ENCODE measurements at regions not wholly inside any gene's neighbourhood (a gene's known extent, or its start where the extent isn't known, plus 50 kb on each side); places are given as distances from the start of the nearest gene placed in this dataset.
"Not testable (repeated sequence)": the region's sequence is repeated elsewhere in the genome, so short reads cannot be mapped to it uniquely, and the experiment has no call there.

- no peak for DNase-seq (ENCODE audit: low spot score)
- TF ChIP-seq CTCF (IDR thresholded peaks at IDR 0.05; ENCODE audit: extremely low read depth, missing control alignments) = no peak
Measured at GRCh38 chr1:60612790-60613189, 469.6 kb upstream of the NFIA start.

GRCh38 chr1:60606921-60607320 is 475.4 kb upstream of the NFIA start:
- DNase-seq (ENCODE audit: low spot score) = not testable (repeated sequence)

- DNase-seq (ENCODE audit: low spot score) = no peak
- TF ChIP-seq CTCF (IDR thresholded peaks at IDR 0.05; ENCODE audit: extremely low read depth, missing control alignments) = no peak
Measured at GRCh38 chr1:60600532-60600931, 481.8 kb upstream of the NFIA start.

GRCh38 chr1:60599574-60599973 is 482.8 kb upstream of the NFIA start:
- no peak for TF ChIP-seq CTCF (IDR thresholded peaks at IDR 0.05; ENCODE audit: extremely low read depth, missing control alignments)
- no peak for DNase-seq (ENCODE audit: low spot score)

GRCh38 chr1:60598041-60598910 is 484.1 kb upstream of the NFIA start:
- no peak for DNase-seq (ENCODE audit: low spot score)
- TF ChIP-seq CTCF (IDR thresholded peaks at IDR 0.05; ENCODE audit: extremely low read depth, missing control alignments) = no peak

GRCh38 chr1:60596791-60597750 is 485.3 kb upstream of the NFIA start:
- TF ChIP-seq CTCF (IDR thresholded peaks at IDR 0.05; ENCODE audit: extremely low read depth, missing control alignments) = no peak
- no peak for DNase-seq (ENCODE audit: low spot score)

- TF ChIP-seq CTCF (IDR thresholded peaks at IDR 0.05; ENCODE audit: extremely low read depth, missing control alignments) = no peak
Measured at GRCh38 chr1:60591583-60591982, 490.8 kb upstream of the NFIA start.

More at GRCh38 chr1:60591583-60591982, 490.8 kb upstream of the NFIA start:
- DNase-seq (ENCODE audit: low spot score) = no peak
